ENCODE measurements at regions not wholly inside any gene's neighbourhood (a gene's known extent, or its start where the extent isn't known, plus 50 kb on each side); places are given as distances from the start of the nearest gene placed in this dataset.

DNA sequence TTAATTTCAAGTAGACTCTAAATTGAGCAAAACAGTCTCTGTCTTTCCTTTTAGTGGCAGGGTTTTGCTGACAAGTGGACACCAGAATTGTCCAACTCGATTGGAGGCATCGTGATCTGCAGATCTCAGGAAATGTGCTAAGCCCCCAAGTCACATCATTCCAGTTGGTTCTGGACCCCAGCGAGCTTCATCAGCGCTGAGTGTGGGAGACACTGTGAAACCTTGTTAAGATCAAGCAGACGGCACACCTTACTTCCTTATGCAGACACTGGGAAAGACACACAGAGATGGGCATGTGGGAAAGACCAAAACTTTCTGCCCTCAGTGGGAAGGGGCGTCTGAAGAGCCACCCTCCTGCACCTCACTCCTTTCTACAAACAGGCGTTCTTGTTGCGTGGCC lies 440.8 kb downstream of the GLRX3 start:
- Mint-ChIP-seq H3K4me3 (no peak overlapping the region), H3K27ac (no peak overlapping the region), H3K27me3 (ENCODE audit: low read depth in 3 of 3) (peaks cover 0 to 10% (median 2%) of the 10 kb centered on the region in 3 donors), H3K4me1 (no peaks in the 10 kb centered on the region), H3K9me3 (peaks cover 0 to 2% (median 0%) of the 10 kb centered on the region in 6 donors), H3K36me3 (no peaks in the 10 kb centered on the region)
- no peak for DNase-seq

DNA sequence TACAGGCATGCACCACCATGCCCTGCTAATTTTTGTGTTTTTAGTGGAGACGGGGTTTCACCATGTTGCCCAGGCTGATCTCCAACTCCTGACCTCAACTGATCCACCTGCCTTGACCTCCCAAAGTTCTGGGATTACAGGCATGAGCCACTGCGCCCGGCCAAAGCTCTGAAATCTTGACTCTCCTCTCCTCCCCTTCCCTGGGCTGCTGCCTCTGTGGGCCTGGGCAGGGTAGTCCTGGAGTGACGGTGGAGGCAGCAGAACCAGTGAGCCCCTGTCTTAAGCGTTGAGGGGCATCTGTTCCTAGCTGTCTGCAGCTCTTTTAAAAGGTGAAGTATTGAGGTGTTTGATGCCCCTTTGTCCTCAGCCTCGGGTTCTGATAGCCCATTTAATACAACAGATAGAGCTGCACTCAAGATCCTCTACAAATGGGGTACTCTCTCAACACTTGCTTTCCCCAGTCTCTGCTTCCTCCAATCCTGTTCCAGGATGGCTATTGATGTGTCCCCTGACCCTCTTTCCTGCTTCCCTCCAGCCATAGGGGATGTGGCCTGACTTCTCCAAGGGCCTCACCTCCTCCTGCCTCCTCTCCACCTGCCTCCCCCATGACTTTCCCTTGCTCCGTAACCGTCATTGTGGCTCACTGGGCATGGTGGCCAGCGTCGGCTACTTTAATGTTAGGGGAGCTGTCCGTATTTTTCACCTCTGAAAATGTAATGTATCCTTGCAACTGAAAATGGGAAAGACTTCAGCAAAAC lies 442.5 kb downstream of the GLRX3 start:
- no peak overlapping the region for H3K4me3 Mint-ChIP-seq
- no peaks in the 10 kb centered on the region for H3K4me1 Mint-ChIP-seq
- no peaks in the 10 kb centered on the region for H3K36me3 Mint-ChIP-seq
- no peak for DNase-seq
- peaks cover 0 to 2% (median 0%) of the 10 kb centered on the region in 6 donors for H3K9me3 Mint-ChIP-seq
- no peak overlapping the region for H3K27ac Mint-ChIP-seq
- peaks cover 0 to 10% (median 2%) of the 10 kb centered on the region in 3 donors for H3K27me3 Mint-ChIP-seq (ENCODE audit: low read depth in 3 of 3)

DNA sequence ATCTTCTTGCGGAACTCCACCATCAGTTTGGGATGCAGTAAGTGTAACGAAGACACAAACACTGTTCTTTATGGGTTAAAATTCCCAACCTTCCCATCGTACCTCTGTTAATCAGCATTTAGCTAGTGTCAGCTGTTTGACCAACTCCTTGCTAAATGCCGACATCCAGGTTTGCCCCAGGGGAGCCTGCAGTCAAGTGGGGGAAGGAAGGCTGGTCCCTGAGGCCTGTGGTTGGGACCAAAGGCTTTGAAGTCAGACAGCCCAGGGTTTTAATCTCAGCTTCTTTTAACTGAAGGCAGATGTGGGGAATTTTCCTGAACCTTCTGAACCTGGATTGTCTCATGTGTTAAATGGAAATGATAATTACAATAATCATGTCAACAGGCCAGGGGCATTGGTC lies 443.7 kb downstream of the GLRX3 start:
- H3K9me3 Mint-ChIP-seq: peaks cover 0 to 2% (median 0%) of the 10 kb centered on the region in 6 donors
- no peak overlapping the region for H3K27ac Mint-ChIP-seq
- H3K36me3 Mint-ChIP-seq: no peaks in the 10 kb centered on the region
- no peaks in the 10 kb centered on the region for H3K4me1 Mint-ChIP-seq
- DNase-seq: no peak
- peaks cover 0 to 8% (median 2%) of the 10 kb centered on the region in 3 donors for H3K27me3 Mint-ChIP-seq (ENCODE audit: low read depth in 3 of 3)
- H3K4me3 Mint-ChIP-seq: no peak overlapping the region

DNA sequence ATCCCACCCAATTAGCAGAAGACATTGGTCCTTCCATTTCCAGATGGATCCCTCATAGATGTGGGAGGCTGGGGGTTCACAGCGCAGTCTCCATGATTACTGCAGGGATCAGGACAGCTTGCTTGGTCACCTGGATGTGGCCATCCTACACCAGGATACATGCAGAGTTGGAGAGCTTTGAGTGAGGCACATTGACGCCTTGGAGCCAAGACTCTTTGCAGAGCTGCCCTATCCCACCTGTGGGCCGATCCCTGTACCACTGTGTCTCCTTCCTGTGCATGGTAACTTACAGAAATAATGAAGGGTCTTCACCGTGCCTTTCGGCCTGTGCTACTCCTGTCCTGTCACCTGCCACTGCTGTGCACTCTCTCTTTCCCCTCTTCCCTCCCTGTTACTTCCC lies 444.8 kb downstream of the GLRX3 start:
- H3K4me3 Mint-ChIP-seq: no peak overlapping the region
- H3K36me3 Mint-ChIP-seq: no peaks in the 10 kb centered on the region
- DNase-seq: no peak
- peaks cover 0 to 7% (median 4%) of the 10 kb centered on the region in 3 donors for H3K27me3 Mint-ChIP-seq (ENCODE audit: low read depth in 3 of 3)
- peaks cover 0 to 2% (median 0%) of the 10 kb centered on the region in 6 donors for H3K9me3 Mint-ChIP-seq
- no peaks in the 10 kb centered on the region for H3K4me1 Mint-ChIP-seq
- no peak overlapping the region for H3K27ac Mint-ChIP-seq

DNA sequence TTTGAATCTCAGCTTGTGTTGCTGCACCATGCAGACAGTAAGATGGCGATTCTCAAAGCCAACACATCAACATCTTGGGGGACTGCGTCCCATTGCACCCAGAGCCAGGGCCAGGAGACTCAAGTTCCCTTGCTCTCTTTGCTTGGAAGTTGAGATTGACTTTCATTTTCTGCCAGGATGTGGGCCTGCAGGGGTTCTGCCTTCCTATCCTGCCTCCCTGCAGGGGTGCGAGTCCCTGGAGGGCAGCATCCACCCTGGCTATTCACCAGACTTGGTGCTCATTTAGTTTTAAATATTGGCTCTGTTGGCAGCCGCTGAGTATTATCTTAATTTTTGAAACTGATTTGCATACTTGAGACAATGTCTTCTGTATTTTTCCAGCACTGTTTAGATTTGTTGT lies 451.5 kb downstream of the GLRX3 start:
- no peaks in the 10 kb centered on the region for H3K4me1 Mint-ChIP-seq
- no peak overlapping the region for H3K4me3 Mint-ChIP-seq
- peaks cover 0 to 7% (median 0%) of the 10 kb centered on the region in 6 donors for H3K9me3 Mint-ChIP-seq
- no peak for DNase-seq
- H3K36me3 Mint-ChIP-seq: no peaks in the 10 kb centered on the region
- peaks cover 1 to 5% (median 2%) of the 10 kb centered on the region in 3 donors for H3K27me3 Mint-ChIP-seq (ENCODE audit: low read depth in 3 of 3)
- H3K27ac Mint-ChIP-seq: no peak overlapping the region

DNA sequence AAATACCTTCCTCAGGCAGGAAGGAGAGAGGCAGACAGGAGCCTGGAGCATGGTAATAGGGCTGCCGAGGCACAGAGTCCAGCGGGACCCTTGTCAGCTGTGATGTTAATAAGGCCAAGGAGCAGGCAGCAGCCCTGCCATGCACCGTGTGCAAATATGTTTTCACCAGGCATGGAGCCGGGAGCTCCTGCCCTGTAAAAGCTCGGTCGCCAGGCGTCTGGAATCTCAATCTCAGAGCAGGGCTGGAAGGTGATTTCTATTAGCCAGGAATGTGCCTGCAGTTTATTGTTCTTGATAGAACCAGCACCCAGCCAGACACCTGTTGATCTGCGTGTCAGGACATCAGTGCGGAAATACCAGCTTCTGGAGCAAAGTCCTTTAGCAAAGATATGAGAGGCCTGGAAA lies 469.8 kb downstream of the GLRX3 start:
- DNase-seq: no peak
- no peaks in the 10 kb centered on the region for H3K9me3 Mint-ChIP-seq
- H3K4me1 Mint-ChIP-seq: no peaks in the 10 kb centered on the region
- no peak overlapping the region for H3K4me3 Mint-ChIP-seq
- peaks cover 0 to 9% (median 4%) of the 10 kb centered on the region in 3 donors for H3K27me3 Mint-ChIP-seq (ENCODE audit: low read depth in 3 of 3)
- H3K36me3 Mint-ChIP-seq: no peaks in the 10 kb centered on the region
- H3K27ac Mint-ChIP-seq: no peak overlapping the region

DNA sequence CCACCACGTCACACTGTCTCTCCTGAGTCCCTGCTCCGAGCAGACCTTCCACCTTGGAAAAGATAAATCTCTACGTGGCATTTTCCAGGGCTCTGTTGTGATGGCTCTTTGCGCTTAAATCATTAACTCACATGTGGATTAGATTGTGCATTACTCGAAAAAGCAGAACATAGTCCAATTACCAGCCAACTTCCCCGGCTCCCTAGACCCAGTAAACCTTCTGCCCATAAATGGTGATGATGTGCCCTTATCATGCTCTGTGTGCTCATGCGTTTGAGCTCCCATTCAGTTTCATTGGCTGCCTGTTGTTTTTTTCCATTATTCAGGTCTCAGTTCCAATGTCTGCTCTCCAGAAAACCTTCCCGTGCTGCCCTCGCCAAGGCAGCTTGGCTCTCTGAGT lies 471.2 kb downstream of the GLRX3 start:
- no peaks in the 10 kb centered on the region for H3K36me3 Mint-ChIP-seq
- peaks cover 0 to 10% (median 3%) of the 10 kb centered on the region in 3 donors for H3K27me3 Mint-ChIP-seq (ENCODE audit: low read depth in 3 of 3)

DNA sequence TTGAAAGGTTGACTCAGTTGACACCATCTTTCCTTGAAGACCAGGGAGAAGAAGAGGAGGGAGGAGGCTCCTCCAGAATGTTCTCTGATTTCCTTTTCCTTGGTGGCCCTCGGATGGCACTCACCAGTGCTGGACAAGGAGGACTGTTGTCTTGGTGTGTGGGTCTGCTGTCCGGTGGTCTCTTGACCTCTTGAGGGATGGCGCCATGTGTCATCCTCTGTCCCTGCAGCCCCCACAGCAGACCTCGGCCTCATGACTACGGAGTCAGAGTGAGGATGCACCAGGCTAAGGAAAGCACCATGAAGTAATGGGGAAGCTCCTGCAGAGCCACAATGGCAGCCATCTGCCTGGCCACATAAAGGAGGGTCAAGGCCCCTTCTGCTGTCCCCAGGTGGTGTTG lies 475.0 kb downstream of the GLRX3 start:
- no peak for DNase-seq
- Mint-ChIP-seq H3K9me3 (peaks cover 0 to 4% (median 0%) of the 10 kb centered on the region in 6 donors), H3K36me3 (peaks cover 0 to 3% (median 0%) of the 10 kb centered on the region in 3 donors), H3K27me3 (ENCODE audit: low read depth in 3 of 3) (peaks cover 1 to 8% (median 5%) of the 10 kb centered on the region in 3 donors), H3K4me3 (no peak overlapping the region), H3K27ac (no peak overlapping the region), H3K4me1 (no peaks in the 10 kb centered on the region)

More for the DNA sequence above, 471.2 kb downstream of the GLRX3 start:
- Mint-ChIP-seq H3K4me1 (no peaks in the 10 kb centered on the region), H3K4me3 (no peak overlapping the region), H3K9me3 (no peaks in the 10 kb centered on the region), H3K27ac (no peak overlapping the region)
- no peak for DNase-seq

DNA sequence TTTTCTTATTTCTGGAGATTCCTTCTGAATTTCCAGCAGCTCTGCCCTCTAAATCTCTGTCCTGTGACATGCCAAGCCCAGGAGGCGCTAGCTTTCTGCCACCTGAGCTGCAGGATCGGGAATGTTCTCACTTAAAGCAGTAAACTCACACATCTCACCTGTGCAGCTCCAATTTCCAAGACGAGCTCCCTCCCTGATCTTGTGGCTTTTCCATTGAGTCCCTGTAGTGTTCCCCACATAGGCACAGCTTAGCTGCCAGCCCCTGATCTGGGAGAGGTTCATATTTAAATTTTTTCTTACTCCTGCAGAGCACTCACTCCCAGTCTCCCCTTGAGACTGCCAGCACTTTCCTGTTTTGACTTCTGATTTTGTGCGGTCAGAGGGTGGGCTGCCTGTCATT lies 479.3 kb downstream of the GLRX3 start:
- Mint-ChIP-seq H3K36me3 (peaks cover 0 to 3% (median 0%) of the 10 kb centered on the region in 3 donors), H3K4me1 (no peaks in the 10 kb centered on the region), H3K27ac (no peak overlapping the region), H3K9me3 (peaks cover 0 to 4% (median 0%) of the 10 kb centered on the region in 6 donors), H3K4me3 (no peak overlapping the region), H3K27me3 (ENCODE audit: low read depth in 3 of 3) (peaks cover 4 to 11% (median 5%) of the 10 kb centered on the region in 3 donors)
- DNase-seq: no peak

DNA sequence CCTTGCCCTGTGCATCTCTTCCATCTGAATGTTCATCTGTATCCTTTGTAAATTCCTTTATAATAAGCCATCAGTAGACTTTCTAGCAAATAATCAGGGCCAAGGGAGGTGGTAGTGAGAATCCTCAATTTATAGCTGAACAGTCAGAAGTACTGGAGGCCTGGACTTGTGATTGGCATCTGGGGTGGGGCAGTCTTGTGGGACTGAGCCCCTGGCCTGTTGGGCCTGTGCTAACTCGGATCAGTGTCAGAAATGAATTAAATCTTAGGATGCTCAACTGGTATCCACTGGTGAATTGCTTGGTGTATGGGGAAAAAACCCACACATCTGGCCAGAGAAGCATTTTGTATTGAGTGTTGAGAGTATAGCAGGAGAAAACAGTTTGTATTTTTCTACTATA lies 481.8 kb downstream of the GLRX3 start:
- no peak overlapping the region for H3K27ac Mint-ChIP-seq
- peaks cover 4 to 8% (median 6%) of the 10 kb centered on the region in 3 donors for H3K27me3 Mint-ChIP-seq (ENCODE audit: low read depth in 3 of 3)
- DNase-seq: no peak
- H3K36me3 Mint-ChIP-seq: no peaks in the 10 kb centered on the region
- H3K4me1 Mint-ChIP-seq: no peaks in the 10 kb centered on the region
- H3K4me3 Mint-ChIP-seq: no peak overlapping the region
- peaks cover 0 to 4% (median 0%) of the 10 kb centered on the region in 6 donors for H3K9me3 Mint-ChIP-seq

DNA sequence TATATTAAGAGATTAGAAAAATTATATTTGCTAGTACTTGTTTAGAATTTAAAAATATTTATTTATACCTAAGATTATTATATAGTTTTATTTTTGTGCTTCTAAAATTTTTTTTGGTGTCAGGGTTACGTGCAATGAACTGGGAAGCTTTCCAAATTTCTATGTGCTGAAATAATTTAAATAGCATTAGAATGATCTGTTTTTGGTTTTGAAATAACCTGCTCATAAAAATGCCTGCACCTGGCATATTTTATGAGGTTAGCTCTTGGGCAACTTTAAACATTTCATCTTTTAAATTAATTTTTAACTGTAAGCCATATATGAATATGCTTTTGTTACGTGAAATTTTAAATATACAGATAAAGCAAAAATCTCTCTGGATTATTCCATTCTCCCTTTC lies 482.5 kb downstream of the GLRX3 start:
- Mint-ChIP-seq H3K27ac (no peak overlapping the region), H3K4me3 (no peak overlapping the region), H3K4me1 (no peaks in the 10 kb centered on the region), H3K9me3 (peaks cover 0 to under 1% (median 0%) of the 10 kb centered on the region in 6 donors), H3K36me3 (no peaks in the 10 kb centered on the region), H3K27me3 (ENCODE audit: low read depth in 3 of 3) (peaks cover 5 to 8% (median 6%) of the 10 kb centered on the region in 3 donors)
- no peak for DNase-seq

DNA sequence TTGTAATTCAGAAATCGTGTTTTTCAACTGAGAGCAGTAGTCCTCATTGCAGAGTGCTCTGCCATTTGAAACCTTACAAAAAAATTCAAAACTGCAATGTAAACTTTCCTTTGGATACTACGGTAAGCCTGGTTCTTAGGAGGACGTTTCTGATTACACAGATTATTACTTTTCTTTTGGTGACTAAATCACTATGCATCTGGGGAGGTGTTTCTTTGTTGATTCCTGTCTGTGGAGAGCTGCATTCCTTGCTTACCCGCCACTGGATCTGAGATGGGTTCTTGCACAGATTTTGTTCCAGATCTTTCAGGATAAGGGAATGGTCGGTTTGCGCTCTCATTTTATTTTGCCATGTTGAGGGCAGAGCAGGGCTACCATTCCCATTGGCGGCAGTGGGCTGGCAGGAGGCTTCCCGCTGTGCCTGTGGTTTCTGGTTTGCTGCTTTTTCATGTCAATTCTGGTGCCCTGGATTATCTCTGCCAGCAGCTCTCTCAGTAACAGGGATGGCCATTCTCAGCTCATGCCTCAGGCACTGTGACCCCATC lies 485.1 kb downstream of the GLRX3 start:
- Mint-ChIP-seq H3K4me1 (no peaks in the 10 kb centered on the region), H3K9me3 (no peaks in the 10 kb centered on the region), H3K27me3 (ENCODE audit: low read depth in 3 of 3) (peaks cover 3 to 6% (median 5%) of the 10 kb centered on the region in 3 donors), H3K36me3 (no peaks in the 10 kb centered on the region), H3K4me3 (no peak overlapping the region), H3K27ac (no peak overlapping the region)
- DNase-seq: no peak

DNA sequence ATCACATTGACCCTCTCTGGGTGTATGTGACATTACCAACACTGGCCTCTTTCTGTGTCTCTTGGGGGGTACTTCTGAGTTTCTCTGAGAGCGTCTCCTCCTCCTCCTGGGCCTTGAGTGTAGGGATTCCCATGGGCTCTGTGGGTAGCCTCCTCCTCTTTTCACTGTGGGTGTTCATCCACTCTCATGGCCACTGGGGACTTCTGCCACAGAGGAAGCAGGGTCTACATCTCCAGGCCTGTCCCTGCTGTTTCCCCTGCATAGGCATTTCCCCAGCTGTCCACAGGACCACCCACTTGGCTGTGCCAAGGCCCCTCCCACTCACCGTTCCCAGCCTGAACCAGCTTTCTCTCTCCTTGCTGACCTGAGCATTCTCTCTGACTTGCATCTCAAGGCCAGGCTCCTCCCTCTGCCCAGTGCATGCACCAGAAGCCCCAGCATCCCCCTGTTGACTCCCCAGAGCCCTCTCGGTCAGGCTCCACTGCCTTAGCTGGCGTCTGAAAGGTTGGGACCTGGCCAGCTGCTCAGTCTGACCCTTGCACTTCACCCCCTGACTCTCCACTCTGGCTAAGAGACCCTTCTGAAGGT lies 487.6 kb downstream of the GLRX3 start:
- Mint-ChIP-seq H3K36me3 (no peaks in the 10 kb centered on the region), H3K27ac (no peak overlapping the region), H3K27me3 (ENCODE audit: low read depth in 3 of 3) (peaks cover 3 to 14% (median 3%) of the 10 kb centered on the region in 3 donors), H3K9me3 (no peaks in the 10 kb centered on the region), H3K4me1 (no peaks in the 10 kb centered on the region), H3K4me3 (no peak overlapping the region)
- no peak for DNase-seq

DNA sequence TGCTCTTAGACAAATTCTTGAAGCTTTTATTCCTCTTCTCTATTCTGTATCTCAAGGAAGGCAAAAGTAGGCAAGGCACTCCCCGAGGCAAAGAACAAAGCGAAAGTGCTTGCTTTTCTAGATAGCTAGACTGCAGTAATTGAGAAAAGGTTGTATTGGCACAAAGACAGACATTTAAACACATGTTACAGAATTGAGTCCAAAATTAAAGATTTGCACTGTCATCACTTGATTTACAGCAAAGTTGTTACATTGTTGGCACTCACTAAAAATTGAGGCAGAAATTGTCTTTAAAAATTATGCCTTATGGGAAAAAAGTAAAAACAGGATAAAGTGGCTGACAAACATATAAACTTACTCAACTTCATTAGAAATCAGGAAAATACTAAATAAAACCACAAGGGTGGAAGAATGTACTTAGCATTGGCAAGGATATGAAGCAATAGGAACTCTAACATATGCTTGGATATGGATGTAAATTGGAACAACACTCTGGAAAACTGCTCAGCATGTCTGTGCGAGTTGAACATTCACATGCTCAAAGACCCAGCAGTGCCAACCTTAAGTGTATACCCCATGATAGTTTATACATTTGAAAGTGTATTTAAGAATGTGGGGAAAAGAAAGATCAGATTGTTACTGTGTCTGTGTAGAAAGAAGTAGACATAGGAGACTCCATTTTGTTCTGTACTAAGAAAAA lies 491.3 kb downstream of the GLRX3 start:
- H3K27me3 Mint-ChIP-seq (ENCODE audit: low read depth in 3 of 3): peaks cover 0 to 16% (median 3%) of the 10 kb centered on the region in 3 donors
- H3K4me3 Mint-ChIP-seq: no peak overlapping the region
- DNase-seq: no peak
- no peaks in the 10 kb centered on the region for H3K4me1 Mint-ChIP-seq
- H3K36me3 Mint-ChIP-seq: no peaks in the 10 kb centered on the region
- no peaks in the 10 kb centered on the region for H3K9me3 Mint-ChIP-seq
- H3K27ac Mint-ChIP-seq: no peak overlapping the region
